IMR-90 (cell line): ENCODE measurements at regions not wholly inside any gene's neighbourhood (a gene's known extent, or its start where the extent isn't known, plus 50 kb on each side); places are given as distances from the start of the nearest gene placed in this dataset.

Source experiments
- ATAC-seq: fragments of 200-7000 bp; cut with Tn5 transposase; 2 replicates; pipeline ENCODE4 v1.9.1; 2020; ENCODE audit warnings: low read depth, mild to moderate bottlenecking, moderate library complexity
- BruUV-seq: library from RNA; stranded (reverse); fragments of 400-500 nt; replicated peaks from 2 replicates; lab custom pipeline; 2021; lab: Mats Ljungman, UMichigan
- CTCF ChIA-PET: fragments of 300-600 bp; formaldehyde crosslinking; extraction: SDS; loops from one replicate; lab custom pipeline; 2021; ENCODE audit warnings: antibody characterized with exemption; lab: Yijun Ruan, JAX
- POLR2A ChIA-PET: fragments of 300-600 bp; sonication (Branson Sonifier 250); formaldehyde crosslinking; loops from one replicate; lab custom pipeline; 2022; ENCODE audit warnings: antibody characterized with exemption; ENCODE audit not compliant: unreplicated experiment; lab: Charles Lee
- DNase-seq: peaks from one replicate; pipeline ENCODE4 v3.0.0; 2013
- H2AFZ ChIP-seq: replicated peaks from 2 replicates; pipeline ENCODE3; 2013; ENCODE audit warnings: low read length, mild to moderate bottlenecking; ENCODE audit not compliant: poor library complexity
- H2AK5ac ChIP-seq: 2 replicates; pipeline ENCODE4 v1.6.1; 2013; ENCODE audit warnings: low read depth, low read length, inconsistent platforms
- H2AK9ac ChIP-seq: replicated peaks from 2 replicates; pipeline ENCODE3; 2013; ENCODE audit warnings: mild to moderate bottlenecking, low read depth, low read length, moderate library complexity; ENCODE audit not compliant: poor library complexity
- H2BK120ac ChIP-seq: 2 replicates; pipeline ENCODE4 v1.6.1; 2013; ENCODE audit warnings: low read depth, low read length, inconsistent platforms
- H2BK15ac ChIP-seq: 3 replicates; pipeline ENCODE4 v1.6.1; 2013; ENCODE audit warnings: low read depth, low read length, inconsistent platforms
- H2BK20ac ChIP-seq: 2 replicates; pipeline ENCODE4 v1.6.1; 2013; ENCODE audit warnings: low read depth, mild to moderate bottlenecking, inconsistent platforms, low read length, moderate library complexity
- H2BK5ac ChIP-seq: 2 replicates; pipeline ENCODE4 v1.6.1; 2013; ENCODE audit warnings: mild to moderate bottlenecking, low read depth, low read length, inconsistent platforms; ENCODE audit not compliant: poor library complexity, severe bottlenecking
- H3K14ac ChIP-seq: replicated peaks from 2 replicates; pipeline ENCODE4 v1.6.1; 2013; ENCODE audit warnings: low read depth, low read length, inconsistent platforms
- H3K18ac ChIP-seq: 2 replicates; pipeline ENCODE4 v1.6.1; 2013; ENCODE audit warnings: low read depth, low read length, control low read depth
- H3K23ac ChIP-seq: 2 replicates; pipeline ENCODE4 v1.6.1; 2013; ENCODE audit warnings: low read depth, low read length, inconsistent platforms
- H3K27ac ChIP-seq: 2 replicates; pipeline ENCODE4 v1.5.1; 2013; ENCODE audit warnings: mild to moderate bottlenecking, control low read depth, low read length; ENCODE audit not compliant: insufficient read depth
- H3K27me3 ChIP-seq: 2 replicates; pipeline ENCODE4 v1.6.1; 2013; ENCODE audit warnings: low read length; ENCODE audit not compliant: control insufficient read depth, insufficient read depth
- H3K36me3 ChIP-seq: 2 replicates; pipeline ENCODE4 v1.6.1; 2013; ENCODE audit warnings: low read length, mixed read lengths; ENCODE audit not compliant: control insufficient read depth, insufficient read depth
- H3K4ac ChIP-seq: 2 replicates; pipeline ENCODE4 v1.6.1; 2013; ENCODE audit warnings: low read depth, low read length, inconsistent platforms
- H3K4me1 ChIP-seq: 2 replicates; pipeline ENCODE4 v1.6.1; 2013; ENCODE audit warnings: low read length, mixed read lengths; ENCODE audit not compliant: control insufficient read depth, insufficient read depth
- H3K4me2 ChIP-seq: 2 replicates; pipeline ENCODE4 v1.6.1; 2013; ENCODE audit warnings: low read depth, mild to moderate bottlenecking, control low read depth, low read length, moderate library complexity
- H3K4me3 ChIP-seq: 2 replicates; pipeline ENCODE4 v1.5.1; 2013; ENCODE audit warnings: low read depth, mild to moderate bottlenecking, control low read depth, low read length, moderate library complexity; ENCODE audit not compliant: insufficient read depth
- H3K56ac ChIP-seq: 2 replicates; pipeline ENCODE4 v1.6.1; 2013; ENCODE audit warnings: low read length, inconsistent platforms; ENCODE audit not compliant: insufficient read depth; ENCODE audit errors: extremely low read depth
- H3K79me1 ChIP-seq, 2 experiments: 2 replicates each; pipeline ENCODE4 v1.6.1; 2013; ENCODE audit warnings: low read length in 2 of 2, inconsistent platforms in 1 of 2, low read depth in 1 of 2
- H3K9ac ChIP-seq: 2 replicates; pipeline ENCODE4 v1.6.1; 2013; ENCODE audit warnings: low read depth, low read length, control low read depth
- H3K9me1 ChIP-seq: 2 replicates; pipeline ENCODE4 v1.6.1; 2013; ENCODE audit warnings: low read length, inconsistent platforms; ENCODE audit not compliant: insufficient read depth
- H3K9me3 ChIP-seq: 2 replicates; pipeline ENCODE4 v1.6.1; 2013; ENCODE audit warnings: low read length; ENCODE audit not compliant: control insufficient read depth, insufficient read depth
- H4K20me1 ChIP-seq: 2 replicates; pipeline ENCODE4 v1.6.1; 2013; ENCODE audit warnings: low read length, inconsistent platforms; ENCODE audit not compliant: insufficient read depth
- H4K5ac ChIP-seq: 2 replicates; pipeline ENCODE4 v1.6.1; 2013; ENCODE audit warnings: mild to moderate bottlenecking, low read depth, low read length, control low read depth
- H4K8ac ChIP-seq, 2 experiments: 2 replicates each; pipeline ENCODE4 v1.6.1; 2013; ENCODE audit warnings: low read depth in 2 of 2, low read length in 2 of 2, control low read depth in 1 of 2, inconsistent platforms in 1 of 2
- H4K91ac ChIP-seq: 2 replicates; pipeline ENCODE4 v1.6.1; 2013; ENCODE audit warnings: low read depth, low read length, inconsistent platforms; ENCODE audit not compliant: insufficient read depth
- CEBPB ChIP-seq: IDR thresholded peaks from 2 replicates; pipeline ENCODE4 v1.6.1; 2012; ENCODE audit warnings: low read depth, low read length, improper control_type of control experiment
- ELK1 ChIP-seq: fragments of 150-350 bp; IDR thresholded peaks from 2 replicates; pipeline ENCODE4 v1.6.1; 2016; ENCODE audit warnings: low read depth, mild to moderate bottlenecking, low read length, moderate library complexity, borderline replicate concordance
- FOS ChIP-seq: fragments of 150-350 bp; IDR thresholded peaks from 2 replicates; pipeline ENCODE4 v1.6.1; 2016; ENCODE audit warnings: low read depth, low read length
- MAFK ChIP-seq: IDR thresholded peaks from 2 replicates; pipeline ENCODE4 v1.6.1; 2012; ENCODE audit warnings: low read depth, low read length, improper control_type of control experiment
- MXI1 ChIP-seq: IDR thresholded peaks from 2 replicates; pipeline ENCODE4 v1.6.1; 2012; ENCODE audit warnings: low read depth, mild to moderate bottlenecking, low read length, moderate library complexity, borderline replicate concordance
- POLR2A ChIP-seq: IDR thresholded peaks from 2 replicates; pipeline ENCODE4 v1.6.1; 2012; ENCODE audit warnings: mild to moderate bottlenecking, low read depth, low read length
- RAD21 ChIP-seq: IDR thresholded peaks from 2 replicates; pipeline ENCODE4 v1.6.1; 2012; ENCODE audit warnings: low read length, improper control_type of control experiment
- RCOR1 ChIP-seq: IDR thresholded peaks from 2 replicates; pipeline ENCODE4 v1.6.1; 2012; ENCODE audit warnings: mild to moderate bottlenecking, low read length, improper control_type of control experiment; ENCODE audit not compliant: insufficient replicate concordance
- RFX5 ChIP-seq: IDR thresholded peaks from 2 replicates; pipeline ENCODE4 v1.8.0; 2012; ENCODE audit warnings: low read depth, mild to moderate bottlenecking, low read length, moderate library complexity
- SMC3 ChIP-seq: fragments of 150-350 bp; IDR thresholded peaks from 2 replicates; pipeline ENCODE4 v1.6.1; 2016; ENCODE audit warnings: low read depth, mild to moderate bottlenecking, antibody characterized with exemption, low read length, moderate library complexity
- dilution Hi-C: fragments of 300-500 bp; cut with HindIII; formaldehyde crosslinking; loops from one replicate; pipeline ENCODE4 v1.14.3; 2018; ENCODE audit warnings: low sequenced_read_pairs; ENCODE audit not compliant: unreplicated experiment
- in situ Hi-C: fragments of 300-500 bp; cut with MboI; formaldehyde crosslinking; loops from 3 replicates; pipeline ENCODE4 v1.14.3; 2019; ENCODE audit warnings: low sequenced_read_pairs, inconsistent platforms, mixed read lengths
- intact Hi-C: fragments of 100-400 bp; cut with micrococcal nuclease; formaldehyde crosslinking; loops from 2 replicates; pipeline ENCODE4 v1.10.0; 2022
- TF ChIP-seq, protein P1 (sequence below): fragments of 150-350 bp; IDR thresholded peaks from 2 replicates; pipeline ENCODE4 v1.6.1; 2017; ENCODE audit warnings: mild to moderate bottlenecking, antibody characterized with exemption, low read length, low read depth
- TF ChIP-seq, protein P2 (sequence below): conservative IDR thresholded peaks from 2 replicates; pipeline ENCODE4 v1.5.1; 2012; ENCODE audit warnings: mild to moderate bottlenecking, low read depth, low read length, improper control_type of control experiment

DNA sequence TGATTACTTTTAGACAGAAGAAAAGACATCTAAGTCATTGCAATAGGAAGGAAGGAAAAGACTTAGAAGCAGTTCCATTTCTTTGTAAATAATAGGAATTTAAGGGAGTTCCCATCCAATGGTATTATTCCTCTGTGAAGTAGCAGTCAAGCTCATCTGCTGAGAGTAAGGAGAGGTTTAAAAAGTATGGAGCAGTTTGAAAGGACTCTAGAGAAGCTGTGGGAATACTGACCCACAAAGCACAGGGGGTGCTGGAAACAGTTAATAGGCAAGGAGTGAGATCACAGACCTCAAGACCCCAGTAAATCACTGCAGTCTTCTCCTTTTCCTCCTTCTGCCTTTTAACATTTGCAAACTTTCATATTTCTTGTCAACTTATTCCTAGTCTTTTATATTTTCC lies 428.5 kb downstream of the ADAMTS20 start:
- DNase-seq (no peak), ATAC-seq (no peak)
- H4K5ac ChIP-seq: no peak overlapping the region
- no peak overlapping the region for H4K91ac ChIP-seq
- no peak overlapping the region for H3K27ac ChIP-seq
- H3K18ac ChIP-seq: no peak overlapping the region
- no peak overlapping the region for H3K23ac ChIP-seq
- H3K14ac ChIP-seq: no peak overlapping the region
- in situ Hi-C loops (no loop called here), intact Hi-C loops (no loop called here), dilution Hi-C loops (no loop called here)
- no peak overlapping the region for H3K4ac ChIP-seq
- H2AFZ ChIP-seq: no peak overlapping the region
- ChIA-PET CTCF (no interaction called here), POLR2A (no interaction called here)
- H2BK20ac ChIP-seq: no peak overlapping the region
- no peak overlapping the region for H2AK5ac ChIP-seq
- H2AK9ac ChIP-seq: no peak overlapping the region
- no peaks in the 10 kb centered on the region for H3K4me1 ChIP-seq
- H4K8ac ChIP-seq: no peak overlapping the region
- no peak overlapping the region for H3K4me3 ChIP-seq
- H3K56ac ChIP-seq: no peak overlapping the region
- no peak for TF ChIP-seq FOS
- no peak for TF ChIP-seq ELK1
- TF ChIP-seq RCOR1: no peak
- no peak for TF ChIP-seq RAD21
- no peak for TF ChIP-seq MXI1
- no peak for TF ChIP-seq MAFK
- no peak for TF ChIP-seq RFX5
- no peak for TF ChIP-seq CEBPB
- TF ChIP-seq, protein P1, sequence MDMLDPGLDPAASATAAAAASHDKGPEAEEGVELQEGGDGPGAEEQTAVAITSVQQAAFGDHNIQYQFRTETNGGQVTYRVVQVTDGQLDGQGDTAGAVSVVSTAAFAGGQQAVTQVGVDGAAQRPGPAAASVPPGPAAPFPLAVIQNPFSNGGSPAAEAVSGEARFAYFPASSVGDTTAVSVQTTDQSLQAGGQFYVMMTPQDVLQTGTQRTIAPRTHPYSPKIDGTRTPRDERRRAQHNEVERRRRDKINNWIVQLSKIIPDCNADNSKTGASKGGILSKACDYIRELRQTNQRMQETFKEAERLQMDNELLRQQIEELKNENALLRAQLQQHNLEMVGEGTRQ: no peak
- TF ChIP-seq, protein P2, sequence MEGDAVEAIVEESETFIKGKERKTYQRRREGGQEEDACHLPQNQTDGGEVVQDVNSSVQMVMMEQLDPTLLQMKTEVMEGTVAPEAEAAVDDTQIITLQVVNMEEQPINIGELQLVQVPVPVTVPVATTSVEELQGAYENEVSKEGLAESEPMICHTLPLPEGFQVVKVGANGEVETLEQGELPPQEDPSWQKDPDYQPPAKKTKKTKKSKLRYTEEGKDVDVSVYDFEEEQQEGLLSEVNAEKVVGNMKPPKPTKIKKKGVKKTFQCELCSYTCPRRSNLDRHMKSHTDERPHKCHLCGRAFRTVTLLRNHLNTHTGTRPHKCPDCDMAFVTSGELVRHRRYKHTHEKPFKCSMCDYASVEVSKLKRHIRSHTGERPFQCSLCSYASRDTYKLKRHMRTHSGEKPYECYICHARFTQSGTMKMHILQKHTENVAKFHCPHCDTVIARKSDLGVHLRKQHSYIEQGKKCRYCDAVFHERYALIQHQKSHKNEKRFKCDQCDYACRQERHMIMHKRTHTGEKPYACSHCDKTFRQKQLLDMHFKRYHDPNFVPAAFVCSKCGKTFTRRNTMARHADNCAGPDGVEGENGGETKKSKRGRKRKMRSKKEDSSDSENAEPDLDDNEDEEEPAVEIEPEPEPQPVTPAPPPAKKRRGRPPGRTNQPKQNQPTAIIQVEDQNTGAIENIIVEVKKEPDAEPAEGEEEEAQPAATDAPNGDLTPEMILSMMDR: no peak
- no peak for TF ChIP-seq POLR2A
- TF ChIP-seq SMC3: no peak
- H2BK120ac ChIP-seq: no peak overlapping the region
- no peak overlapping the region for H3K4me2 ChIP-seq
- H3K9ac ChIP-seq: no peak overlapping the region
- peaks cover 3% of the 10 kb centered on the region; the same call in 1 of the 2 replicates for H3K27me3 ChIP-seq
- H2BK15ac ChIP-seq: no peak overlapping the region
- no peaks in the 10 kb centered on the region for H3K9me1 ChIP-seq
- no peaks in the 10 kb centered on the region for H4K20me1 ChIP-seq
- no peaks in the 10 kb centered on the region for H3K79me1 ChIP-seq
- H3K9me3 ChIP-seq: no peaks in the 10 kb centered on the region
- no peaks in the 10 kb centered on the region for H3K36me3 ChIP-seq
- H2BK5ac ChIP-seq: no peak overlapping the region
- BruUV-seq: no TSS peak
